GM12872 (cell line): ENCODE measurements at regions not wholly inside any gene's neighbourhood (a gene's known extent, or its start where the extent isn't known, plus 50 kb on each side); places are given as distances from the start of the nearest gene placed in this dataset.

Experiments
- TF ChIP-seq, protein P1 (sequence below): IDR thresholded peaks from 3 replicates; pipeline ENCODE4 v1.5.1; 2011; ENCODE audit warnings: low read depth, mild to moderate bottlenecking, low read length, moderate library complexity; ENCODE audit not compliant: insufficient read depth

DNA sequence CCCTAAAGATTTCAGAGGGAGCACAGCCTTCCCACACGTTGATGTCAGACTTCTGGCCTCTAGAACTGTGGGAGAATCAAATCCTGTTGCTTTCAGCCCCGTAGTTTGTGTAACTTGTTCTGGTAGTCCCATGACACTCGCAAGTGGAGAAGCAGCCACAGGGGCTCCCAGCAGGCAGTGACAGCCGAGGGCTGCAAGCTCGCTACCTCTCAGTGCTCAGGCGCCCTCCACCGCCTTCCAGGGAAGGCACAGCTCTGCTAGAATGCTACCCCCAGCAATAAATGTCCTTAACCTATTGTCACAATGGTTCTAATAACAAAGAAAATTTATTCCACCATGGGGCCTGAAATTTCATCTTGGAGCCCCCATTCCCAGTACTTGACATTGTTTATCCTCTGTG, 143.1 kb upstream of the ZNF236 start:
- TF ChIP-seq, protein P1, sequence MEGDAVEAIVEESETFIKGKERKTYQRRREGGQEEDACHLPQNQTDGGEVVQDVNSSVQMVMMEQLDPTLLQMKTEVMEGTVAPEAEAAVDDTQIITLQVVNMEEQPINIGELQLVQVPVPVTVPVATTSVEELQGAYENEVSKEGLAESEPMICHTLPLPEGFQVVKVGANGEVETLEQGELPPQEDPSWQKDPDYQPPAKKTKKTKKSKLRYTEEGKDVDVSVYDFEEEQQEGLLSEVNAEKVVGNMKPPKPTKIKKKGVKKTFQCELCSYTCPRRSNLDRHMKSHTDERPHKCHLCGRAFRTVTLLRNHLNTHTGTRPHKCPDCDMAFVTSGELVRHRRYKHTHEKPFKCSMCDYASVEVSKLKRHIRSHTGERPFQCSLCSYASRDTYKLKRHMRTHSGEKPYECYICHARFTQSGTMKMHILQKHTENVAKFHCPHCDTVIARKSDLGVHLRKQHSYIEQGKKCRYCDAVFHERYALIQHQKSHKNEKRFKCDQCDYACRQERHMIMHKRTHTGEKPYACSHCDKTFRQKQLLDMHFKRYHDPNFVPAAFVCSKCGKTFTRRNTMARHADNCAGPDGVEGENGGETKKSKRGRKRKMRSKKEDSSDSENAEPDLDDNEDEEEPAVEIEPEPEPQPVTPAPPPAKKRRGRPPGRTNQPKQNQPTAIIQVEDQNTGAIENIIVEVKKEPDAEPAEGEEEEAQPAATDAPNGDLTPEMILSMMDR: no peak

DNA sequence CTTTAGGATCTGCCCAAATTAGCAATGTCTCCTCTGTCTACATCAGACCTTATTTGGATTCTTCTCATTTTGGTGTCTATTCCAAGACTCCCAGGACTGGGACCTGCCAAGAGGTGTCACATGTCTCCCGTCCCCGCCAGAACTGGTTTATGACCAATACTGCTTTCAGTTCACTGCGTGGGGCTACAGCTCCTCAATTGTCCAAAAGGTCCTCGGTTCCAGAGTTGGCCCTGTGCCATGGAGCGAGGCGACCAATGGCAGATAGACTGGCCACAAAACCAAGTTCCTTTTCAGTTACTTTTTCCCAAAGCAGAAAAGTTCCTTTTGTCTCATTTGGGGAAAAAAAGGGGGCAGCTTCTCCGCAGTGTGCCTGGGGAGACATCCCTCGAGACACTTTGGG, 144.1 kb upstream of the ZNF236 start:
- TF ChIP-seq, protein P1: no peak

DNA sequence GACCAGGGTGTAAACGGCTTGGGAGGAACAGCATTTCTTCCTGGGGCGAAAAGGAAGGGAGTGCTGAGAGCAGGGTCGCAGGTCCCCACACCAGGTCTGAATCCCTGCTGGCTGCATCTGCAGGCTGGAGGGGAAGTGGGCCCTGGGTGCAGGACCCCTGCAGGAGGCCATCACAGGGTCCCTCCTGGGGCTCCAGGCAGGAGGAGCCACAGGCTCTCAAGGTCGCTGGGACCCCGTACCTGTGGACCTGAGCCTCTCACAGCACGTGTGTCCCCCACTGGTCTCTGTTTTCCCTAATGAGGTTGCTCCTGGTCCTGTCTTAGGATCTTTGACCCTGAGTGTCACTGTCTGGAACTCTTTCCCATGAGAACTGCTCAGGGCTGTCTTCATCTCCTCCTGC, 147.8 kb upstream of the ZNF236 start:
- TF ChIP-seq, protein P1: no peak

DNA sequence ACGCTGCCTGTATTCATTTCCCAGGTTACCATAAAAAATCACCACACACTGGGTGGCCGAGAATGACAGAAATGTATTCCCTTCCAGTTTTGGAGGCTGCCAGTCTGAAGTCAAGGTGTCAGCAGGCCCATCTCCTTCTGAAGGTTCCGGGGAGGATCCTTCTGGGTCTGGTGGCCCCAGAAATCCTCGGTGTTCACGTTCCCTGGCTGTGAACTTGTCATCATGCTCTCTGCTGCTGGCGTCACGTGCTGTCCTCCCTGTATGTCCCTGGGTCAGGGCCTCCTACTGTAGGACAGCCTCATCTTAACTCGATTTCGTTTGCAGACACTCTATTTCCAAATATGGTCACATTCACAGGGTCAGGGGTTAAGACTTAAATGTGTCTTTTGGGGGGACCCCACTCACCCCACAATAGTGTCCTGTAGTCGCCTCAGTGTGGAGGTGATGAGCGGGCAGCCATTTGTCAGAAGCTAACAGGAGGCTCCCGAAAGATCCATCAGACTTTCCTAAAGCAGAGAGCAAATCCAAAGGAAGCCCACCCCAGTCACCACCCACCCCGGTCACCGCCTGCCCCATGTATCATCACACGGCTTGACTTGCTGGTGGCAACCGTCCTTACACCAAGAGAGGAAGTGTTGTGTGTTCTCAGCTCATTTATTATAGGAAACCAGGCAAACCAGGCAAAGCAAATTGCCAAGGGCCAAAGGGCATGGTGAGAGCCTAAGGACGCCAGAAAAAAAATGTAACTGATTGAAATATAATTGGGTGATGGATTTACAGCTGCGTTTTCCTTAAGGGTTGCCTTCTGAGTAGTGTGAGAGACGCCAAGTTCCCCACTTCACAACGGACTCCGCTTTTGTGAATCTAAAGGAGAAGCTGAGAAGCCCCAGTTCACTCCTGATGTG, 148.8 kb upstream of the ZNF236 start:
- TF ChIP-seq, protein P1: no peak

DNA sequence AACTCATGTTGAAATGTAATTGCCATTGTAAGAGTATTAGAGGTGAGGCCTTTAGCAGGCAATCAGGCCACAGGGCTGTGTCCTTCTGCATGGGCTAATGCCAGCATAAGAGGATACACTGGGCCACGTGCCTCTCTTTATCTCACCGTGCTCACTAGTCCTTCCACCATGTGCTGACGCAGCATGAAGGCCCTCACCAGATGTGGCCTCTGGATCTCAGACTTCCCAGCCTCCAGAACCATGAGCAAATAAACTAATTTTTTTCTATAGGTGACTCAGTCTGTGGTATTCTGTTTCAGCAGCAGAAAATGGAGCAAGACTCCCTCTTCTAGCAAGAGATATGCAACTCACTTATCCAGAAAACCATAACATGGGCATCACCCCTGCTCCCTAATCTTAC, 149.7 kb upstream of the ZNF236 start:
- TF ChIP-seq, protein P1: no peak

DNA sequence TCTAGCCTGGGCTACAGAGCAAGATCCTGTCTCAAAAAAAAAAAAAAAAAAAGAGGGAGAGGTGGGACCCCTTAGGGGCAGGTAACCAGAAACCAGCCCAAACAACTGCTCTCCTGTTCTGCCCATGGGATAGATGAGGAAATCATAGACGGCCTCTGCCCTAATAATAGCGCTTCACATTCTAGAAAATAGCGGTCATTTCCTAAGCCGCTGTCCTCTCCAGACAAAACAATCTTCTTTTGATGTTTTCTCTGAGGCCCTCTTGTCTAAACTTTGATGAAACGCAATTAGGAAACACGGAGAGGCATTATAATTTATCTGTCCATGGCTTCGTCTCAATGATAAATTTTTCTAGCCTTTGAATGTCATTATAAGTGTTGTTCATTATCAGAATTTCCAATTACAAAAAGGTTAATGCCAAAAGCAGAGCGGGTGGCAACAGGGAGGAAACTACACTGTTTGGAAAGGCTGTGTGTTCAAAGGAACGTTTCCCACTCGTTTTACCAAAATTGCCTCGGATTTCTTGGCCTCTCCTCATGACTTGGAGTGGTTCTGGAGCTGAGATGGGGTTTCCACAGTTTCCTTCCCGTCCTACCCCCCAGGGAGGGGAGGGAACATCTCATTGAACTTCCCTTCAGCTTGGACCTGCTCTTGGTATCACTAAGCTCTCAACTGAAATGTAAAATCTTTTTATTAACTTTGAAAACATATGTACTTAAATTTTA, 151.6 kb upstream of the ZNF236 start:
- TF ChIP-seq, protein P1: no peak

DNA sequence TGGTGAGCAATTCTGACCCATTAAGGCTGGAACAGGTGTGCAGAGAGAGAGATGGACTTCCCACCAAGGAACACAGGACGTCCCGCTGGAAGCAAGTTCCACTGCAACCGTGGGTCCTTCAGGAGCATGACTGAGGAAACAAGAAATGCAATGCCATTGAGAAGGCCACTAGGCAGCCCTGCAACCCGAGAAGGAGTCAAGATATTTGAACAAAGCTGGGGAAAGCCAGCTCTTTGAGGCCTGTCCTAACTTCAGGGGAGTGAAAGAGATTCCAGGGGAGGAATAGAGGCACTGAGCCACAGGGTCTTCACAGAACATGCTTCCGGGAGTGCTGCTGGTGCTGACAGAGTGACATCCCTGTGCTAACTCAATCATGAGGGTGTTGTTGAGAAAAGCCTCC, 153.8 kb upstream of the ZNF236 start:
- TF ChIP-seq, protein P1: no peak
